IPS-11a (cell line): ENCODE measurements at regions not wholly inside any gene's neighbourhood (a gene's known extent, or its start where the extent isn't known, plus 50 kb on each side); places are given as distances from the start of the nearest gene placed in this dataset.

Experiments used
- H3K4me3 ChIP-seq: one replicate; pipeline ENCODE4 v1.5.1; 2013; ENCODE audit warnings: low read depth, low read length, control low read depth

DNA sequence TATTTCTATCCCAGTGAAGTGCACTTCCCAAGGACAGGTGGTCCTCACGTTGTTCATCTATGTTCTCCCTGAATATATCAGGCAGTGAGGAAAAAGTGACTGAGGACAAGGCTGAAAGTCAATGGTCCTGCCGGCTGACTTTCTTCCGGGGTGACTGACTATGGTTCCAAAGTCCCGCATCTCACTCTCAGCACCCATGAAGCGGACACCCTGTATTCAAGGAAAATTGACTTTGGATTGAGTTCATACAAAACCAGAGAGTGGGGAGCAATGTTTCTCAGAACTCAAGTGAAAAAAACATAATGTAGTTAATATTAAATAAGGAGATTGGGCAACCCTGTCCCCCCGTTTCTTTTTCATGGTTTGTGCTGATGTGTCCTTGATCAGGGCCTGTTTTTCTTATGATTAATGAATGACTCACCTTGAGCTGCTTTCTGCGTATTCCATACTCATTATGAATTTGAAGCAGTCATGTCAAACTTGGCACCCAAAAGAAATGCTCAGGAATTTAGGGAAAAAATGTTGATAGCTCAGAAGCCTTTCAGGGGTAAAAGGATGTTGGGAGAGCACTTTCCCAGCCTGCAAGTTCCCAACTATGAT, 184.0 kb downstream of the CYLD start:
- no peak overlapping the region for H3K4me3 ChIP-seq

GRCh38 chr16:50924759-50925545, 183.1 kb downstream of the CYLD start:
- no peak overlapping the region for H3K4me3 ChIP-seq

DNA sequence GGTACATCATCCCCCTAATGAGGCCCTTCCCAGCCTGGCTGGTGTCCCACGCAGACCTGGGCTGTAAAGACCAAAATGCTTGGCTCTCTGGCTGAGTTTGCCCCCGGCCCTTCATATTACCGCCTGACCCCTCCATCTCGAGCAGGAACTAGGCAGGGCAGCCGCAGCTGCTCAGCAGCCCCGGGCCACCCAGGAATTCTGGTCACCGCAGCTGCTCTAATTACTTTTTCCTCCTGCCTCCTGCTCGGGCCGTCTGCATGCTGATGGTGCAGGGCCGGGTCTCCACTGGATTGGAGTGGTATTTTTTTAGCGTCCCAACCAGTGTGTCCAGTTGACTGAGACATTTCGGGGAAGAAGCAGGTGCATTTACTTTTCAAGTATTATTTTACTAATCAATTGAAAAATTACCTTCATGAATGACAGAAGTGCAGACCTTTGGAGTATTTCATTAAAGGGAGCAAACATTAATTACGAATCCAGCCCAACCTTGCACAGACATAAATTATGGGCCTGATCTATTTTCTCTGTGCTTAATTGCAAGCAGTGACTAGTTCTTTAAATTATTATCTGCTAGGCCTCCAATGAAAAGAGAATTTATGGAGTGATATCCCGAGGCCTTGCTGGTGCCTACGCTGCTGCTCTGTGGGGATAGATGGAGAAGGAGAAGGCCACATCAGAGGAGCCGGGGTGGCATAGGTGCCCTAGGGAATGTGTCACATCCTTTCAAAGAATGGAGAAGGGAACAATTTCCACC, 176.2 kb downstream of the CYLD start:
- H3K4me3 ChIP-seq: no peak overlapping the region

DNA sequence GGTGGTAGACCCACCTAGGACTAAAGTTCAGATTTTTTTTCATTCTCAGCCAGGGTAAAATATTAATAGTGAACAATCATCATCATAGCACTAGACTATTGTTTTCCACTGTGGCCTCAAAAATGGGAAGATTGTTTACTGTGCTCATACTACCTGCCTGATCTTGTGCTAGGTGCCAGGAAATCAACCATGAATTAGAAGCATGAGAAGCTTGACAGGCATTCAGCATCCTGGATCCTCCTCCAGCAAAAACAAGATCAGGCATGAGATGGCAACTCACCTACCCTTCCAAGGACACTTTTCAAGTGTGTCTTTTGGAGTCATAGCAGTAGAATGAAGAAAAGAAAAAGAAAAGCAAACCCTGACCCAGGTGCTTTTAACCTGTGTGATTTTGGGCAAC, 174.2 kb downstream of the CYLD start:
- no peak overlapping the region for H3K4me3 ChIP-seq

DNA sequence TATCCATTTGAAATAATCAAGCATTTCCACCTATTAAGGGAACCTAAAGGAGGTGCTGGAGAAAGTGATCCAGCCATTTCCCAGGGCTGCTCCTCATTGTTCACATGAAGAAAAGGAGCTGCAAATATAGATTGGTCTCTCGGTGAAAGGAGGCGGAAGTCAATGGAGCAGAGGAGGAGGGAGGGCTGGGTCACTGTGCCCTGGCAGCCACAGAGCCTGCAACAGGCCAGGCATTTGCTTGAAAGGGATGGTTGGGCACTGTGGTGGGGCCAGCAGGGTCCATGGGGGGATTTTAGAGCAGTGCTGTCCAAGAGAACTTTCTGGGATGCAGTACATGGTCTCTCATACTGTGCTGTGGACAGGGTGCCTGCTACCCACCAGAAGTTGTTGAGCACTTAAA, 173.2 kb downstream of the CYLD start:
- no peak overlapping the region for H3K4me3 ChIP-seq

DNA sequence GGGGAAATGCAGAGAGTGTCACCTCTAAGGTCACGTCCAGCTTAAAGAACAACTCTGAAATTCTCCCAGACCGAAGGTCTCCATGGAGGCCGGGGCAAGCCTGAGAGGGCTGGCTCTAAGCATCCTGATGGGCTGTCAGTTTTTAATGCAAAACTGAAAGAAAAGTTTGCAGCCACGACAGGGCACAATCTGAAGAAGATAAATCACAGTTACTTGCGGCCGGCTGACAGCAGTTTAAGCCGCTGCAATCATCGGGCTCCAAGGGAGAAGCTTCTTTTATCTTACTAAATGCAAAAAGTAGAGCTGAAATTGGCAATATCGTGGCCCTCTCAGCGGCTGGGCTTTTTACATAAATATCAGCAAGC, 168.8 kb downstream of the CYLD start:
- no peak overlapping the region for H3K4me3 ChIP-seq

GRCh38 chr16:50909831-50910735, 168.2 kb downstream of the CYLD start:
- no peak overlapping the region for H3K4me3 ChIP-seq

DNA sequence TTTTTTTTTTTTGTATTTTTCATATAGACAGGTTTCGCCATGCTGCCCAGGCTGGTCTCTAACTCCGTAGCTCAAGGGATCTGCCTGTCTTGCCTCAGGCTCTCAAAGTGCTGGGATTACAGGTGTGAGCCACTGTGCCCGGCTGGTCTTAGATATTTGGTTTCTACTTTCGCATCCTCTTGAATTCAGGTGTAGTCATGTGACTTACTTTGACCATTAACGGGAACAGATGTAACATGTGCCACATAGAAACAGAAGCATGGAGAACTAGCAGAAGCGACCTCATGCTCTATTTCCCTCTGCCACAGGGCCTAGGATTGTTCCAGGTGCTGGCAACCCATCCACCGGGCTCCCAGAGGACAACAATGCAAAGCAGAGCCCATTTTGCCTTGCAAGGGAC, 166.6 kb downstream of the CYLD start:
- H3K4me3 ChIP-seq: no peak overlapping the region

DNA sequence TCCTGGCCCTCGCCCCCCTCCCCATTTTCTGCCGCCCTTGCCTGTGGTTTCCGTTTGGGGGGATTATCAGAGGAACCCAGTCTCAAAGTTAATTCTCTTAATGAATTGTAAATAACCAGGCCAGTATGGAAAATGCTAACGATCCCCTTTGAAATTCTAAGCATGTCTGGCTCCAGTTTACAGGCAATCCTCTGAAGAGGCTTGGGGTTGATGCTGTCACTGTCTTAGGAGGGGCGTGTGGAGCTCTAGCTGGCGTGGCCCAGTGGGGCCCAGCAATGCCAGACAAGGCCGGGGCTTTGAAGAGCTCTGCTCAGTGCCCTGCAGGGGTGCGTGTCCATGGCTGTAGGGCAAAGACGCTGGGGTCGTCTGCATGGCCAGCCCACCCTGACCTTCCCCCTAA, 164.6 kb downstream of the CYLD start:
- no peak overlapping the region for H3K4me3 ChIP-seq

GRCh38 chr16:50902457-50902856, 160.6 kb downstream of the CYLD start:
- H3K4me3 ChIP-seq: no peak overlapping the region

DNA sequence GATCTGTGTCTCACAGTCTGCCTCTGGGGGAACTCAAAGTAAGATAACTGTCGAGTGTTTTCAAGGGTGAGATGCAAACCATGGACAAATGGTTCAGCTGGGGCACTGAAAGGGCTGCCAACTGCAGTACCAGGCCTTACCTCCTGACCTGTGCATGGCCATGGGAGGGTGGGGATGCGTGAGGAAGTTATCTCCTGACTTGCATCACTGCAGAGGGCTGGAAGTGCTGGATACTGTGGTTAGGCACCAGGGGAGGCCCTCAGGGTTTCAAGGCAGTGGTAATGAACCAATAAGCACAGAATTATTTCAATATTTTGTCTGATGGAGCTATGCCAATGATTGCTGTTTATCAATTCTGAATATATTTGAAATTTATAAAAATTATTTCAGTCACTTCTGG, 159.2 kb downstream of the CYLD start:
- H3K4me3 ChIP-seq: no peak overlapping the region

GRCh38 chr16:50900391-50900942, 158.6 kb downstream of the CYLD start:
- H3K4me3 ChIP-seq: no peak overlapping the region

- no peak overlapping the region for H3K4me3 ChIP-seq
Measured at GRCh38 chr16:50899951-50900350, 158.1 kb downstream of the CYLD start.

- H3K4me3 ChIP-seq: no peak overlapping the region
Measured at GRCh38 chr16:50889746-50890145, 147.9 kb downstream of the CYLD start.

DNA sequence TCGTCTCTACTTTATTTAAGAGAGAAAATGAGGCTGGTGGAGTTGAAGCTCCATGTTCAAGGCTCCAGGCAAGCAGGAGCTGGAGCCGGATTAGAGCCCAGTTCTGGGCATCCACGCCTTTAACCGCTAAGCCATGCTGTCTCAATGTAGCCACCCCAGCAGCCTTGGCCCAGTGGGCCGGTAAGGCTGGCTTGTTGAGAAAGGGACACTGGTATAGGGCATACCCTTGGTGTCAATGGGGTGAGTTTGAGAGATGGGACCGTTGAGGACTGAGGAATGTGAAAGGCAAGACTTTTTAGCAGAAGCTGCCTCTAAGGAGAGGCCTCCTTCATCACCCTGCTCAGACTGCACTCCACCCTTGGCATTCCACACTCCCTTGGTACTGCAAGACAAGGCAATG, 147.4 kb downstream of the CYLD start:
- H3K4me3 ChIP-seq: no peak overlapping the region

GRCh38 chr16:50888486-50889261, 146.8 kb downstream of the CYLD start:
- no peak overlapping the region for H3K4me3 ChIP-seq

GRCh38 chr16:50887500-50888298, 145.8 kb downstream of the CYLD start:
- H3K4me3 ChIP-seq: no peak overlapping the region

GRCh38 chr16:50884066-50884860, 142.4 kb downstream of the CYLD start:
- H3K4me3 ChIP-seq: no peak overlapping the region
